Liver (tissue), 3 donors: ENCODE measurements at regions not wholly inside any gene's neighbourhood (a gene's known extent, or its start where the extent isn't known, plus 50 kb on each side); places are given as distances from the start of the nearest gene placed in this dataset.

Experiments
- ATF3 ChIP-seq: IDR thresholded peaks from 2 replicates; pipeline ENCODE4 v1.6.1; 2016; ENCODE audit warnings: antibody characterized with exemption
- CTCF ChIP-seq: fragments of 150-350 bp; IDR thresholded peaks from 2 replicates; pipeline ENCODE4 v1.5.1; 2017; ENCODE audit warnings: improper control_type of control experiment, low read depth, low read length; ENCODE audit not compliant: missing input control
- FOXA1 ChIP-seq: IDR thresholded peaks from 2 replicates; pipeline ENCODE4 v1.6.1; 2016; ENCODE audit warnings: antibody characterized with exemption
- GABPA ChIP-seq, 2 donors: IDR thresholded peaks in 1 of 2; conservative IDR thresholded peaks in 1 of 2; 2 replicates each; pipeline ENCODE4 v1.6.1; 2016; ENCODE audit warnings: antibody characterized with exemption in 2 of 2, mild to moderate bottlenecking in 1 of 2, moderate library complexity in 1 of 2
- JUND ChIP-seq, 2 donors: IDR thresholded peaks; 2 replicates each; pipeline ENCODE4 v1.6.1; 2016; ENCODE audit warnings: antibody characterized with exemption in 2 of 2
- MAX ChIP-seq: IDR thresholded peaks from 2 replicates; pipeline ENCODE4 v1.6.1; 2016; ENCODE audit warnings: antibody characterized with exemption
- RAD21 ChIP-seq, 2 donors: IDR thresholded peaks; 2 replicates each; pipeline ENCODE4 v1.6.1; 2016; ENCODE audit warnings: antibody characterized with exemption in 2 of 2, mild to moderate bottlenecking in 2 of 2
- REST ChIP-seq: IDR thresholded peaks from 2 replicates; pipeline ENCODE4 v1.6.1; 2016; ENCODE audit warnings: antibody characterized with exemption, mild to moderate bottlenecking
- donor health status: healthy.
- donor health status: healthy.

- no peak for TF ChIP-seq MAX
- no peak for TF ChIP-seq REST
- TF ChIP-seq CTCF: no peak
- no peak for TF ChIP-seq ATF3
- no peak for TF ChIP-seq RAD21 (IDR thresholded peaks at IDR 0.05)
- no peak for TF ChIP-seq JUND (IDR thresholded peaks at IDR 0.05)
- TF ChIP-seq FOXA1: no peak
- no peak for TF ChIP-seq GABPA (IDR thresholded peaks at IDR 0.05 in 1 of 2, conservative IDR thresholded peaks at IDR 0.05 in 1 of 2)
Observed at GRCh38 chr4:108393890-108394472, 225.2 kb upstream of the LEF1 start.
